Prostate gland (tissue), 2 donors: ENCODE measurements at regions not wholly inside any gene's neighbourhood (a gene's known extent, or its start where the extent isn't known, plus 50 kb on each side); places are given as distances from the start of the nearest gene placed in this dataset.

Source experiments
- POLR2A ChIP-seq: fragments of 450-650 bp; IDR thresholded peaks from one replicate; pipeline ENCODE4 v1.6.1; 2016; ENCODE audit warnings: antibody characterized with exemption, mild to moderate bottlenecking
- TF ChIP-seq, protein P1 (sequence below), 4 experiments: fragments of 200-600 bp in 2 of 4; fragments of 450-650 bp in 2 of 4; sonication (generic) in 2 of 4; IDR thresholded peaks; 1 replicate in 3 of 4; 2 replicates in 1 of 4; pipeline ENCODE4 v1.5.1; 2016 to 2019; ENCODE audit warnings: antibody characterized with exemption in 4 of 4, mild to moderate bottlenecking in 2 of 4, moderate library complexity in 2 of 4

DNA sequence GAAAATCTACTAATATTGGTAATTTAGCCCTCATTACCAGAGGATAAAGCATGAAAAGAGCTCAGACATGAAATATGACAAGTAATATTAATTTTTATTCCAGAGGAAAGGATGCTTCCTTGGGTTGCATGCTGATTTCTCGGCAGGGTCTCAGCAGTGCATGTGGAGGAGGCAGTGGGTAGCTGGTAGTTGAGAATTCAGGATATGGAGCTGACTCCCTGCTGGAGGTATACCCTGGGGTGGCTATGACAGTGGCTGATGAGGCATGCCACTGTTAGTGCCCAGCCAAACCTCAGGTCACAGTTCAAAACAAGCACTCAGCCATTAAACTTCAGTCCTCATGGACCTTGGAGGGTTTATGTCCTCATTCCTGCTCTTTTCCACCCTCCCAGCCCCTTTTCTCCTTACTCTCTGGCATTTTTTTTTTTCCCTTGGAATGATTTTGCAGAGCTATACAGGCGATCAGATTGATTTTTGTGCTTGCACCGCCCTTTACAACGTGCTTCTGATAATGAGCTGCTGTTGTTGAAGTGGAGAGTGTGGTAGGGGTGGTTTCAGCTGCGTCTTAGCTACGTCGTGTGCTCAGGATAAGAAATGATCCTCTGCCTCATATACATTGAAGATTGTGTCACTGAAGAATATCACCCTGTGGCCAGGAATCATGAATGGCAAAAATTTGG lies 761.9 kb upstream of the MMS22L start:
- TF ChIP-seq, protein P1, sequence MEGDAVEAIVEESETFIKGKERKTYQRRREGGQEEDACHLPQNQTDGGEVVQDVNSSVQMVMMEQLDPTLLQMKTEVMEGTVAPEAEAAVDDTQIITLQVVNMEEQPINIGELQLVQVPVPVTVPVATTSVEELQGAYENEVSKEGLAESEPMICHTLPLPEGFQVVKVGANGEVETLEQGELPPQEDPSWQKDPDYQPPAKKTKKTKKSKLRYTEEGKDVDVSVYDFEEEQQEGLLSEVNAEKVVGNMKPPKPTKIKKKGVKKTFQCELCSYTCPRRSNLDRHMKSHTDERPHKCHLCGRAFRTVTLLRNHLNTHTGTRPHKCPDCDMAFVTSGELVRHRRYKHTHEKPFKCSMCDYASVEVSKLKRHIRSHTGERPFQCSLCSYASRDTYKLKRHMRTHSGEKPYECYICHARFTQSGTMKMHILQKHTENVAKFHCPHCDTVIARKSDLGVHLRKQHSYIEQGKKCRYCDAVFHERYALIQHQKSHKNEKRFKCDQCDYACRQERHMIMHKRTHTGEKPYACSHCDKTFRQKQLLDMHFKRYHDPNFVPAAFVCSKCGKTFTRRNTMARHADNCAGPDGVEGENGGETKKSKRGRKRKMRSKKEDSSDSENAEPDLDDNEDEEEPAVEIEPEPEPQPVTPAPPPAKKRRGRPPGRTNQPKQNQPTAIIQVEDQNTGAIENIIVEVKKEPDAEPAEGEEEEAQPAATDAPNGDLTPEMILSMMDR (IDR thresholded peaks at IDR 0.05) = no peak
- no peak for TF ChIP-seq POLR2A
